IPS-18a (cell line): ENCODE measurements at regions not wholly inside any gene's neighbourhood (a gene's known extent, or its start where the extent isn't known, plus 50 kb on each side); places are given as distances from the start of the nearest gene placed in this dataset.

Source experiments
- H3K27ac ChIP-seq: one replicate; pipeline ENCODE4 v1.5.1; 2013; ENCODE audit warnings: low read length
- H3K27me3 ChIP-seq: one replicate; pipeline ENCODE4 v1.6.1; 2013; ENCODE audit warnings: mild to moderate bottlenecking, low read length; ENCODE audit not compliant: control insufficient read depth, insufficient read depth
- H3K36me3 ChIP-seq: one replicate; pipeline ENCODE4 v1.6.1; 2013; ENCODE audit warnings: low read depth, low read length; ENCODE audit not compliant: control insufficient read depth
- H3K4me1 ChIP-seq: one replicate; pipeline ENCODE4 v1.6.1; 2013; ENCODE audit warnings: low read depth, low read length; ENCODE audit not compliant: control insufficient read depth
- H3K4me3 ChIP-seq: one replicate; pipeline ENCODE4 v1.5.1; 2013; ENCODE audit warnings: low read length
- H3K9ac ChIP-seq: one replicate; pipeline ENCODE4 v1.6.1; 2013; ENCODE audit warnings: mild to moderate bottlenecking, low read length, moderate library complexity
- H3K9me3 ChIP-seq: one replicate; pipeline ENCODE4 v1.6.1; 2013; ENCODE audit warnings: low read depth, low read length; ENCODE audit not compliant: control insufficient read depth

GRCh38 chr21:27691006-27691405 lies 724.1 kb upstream of the ADAMTS5 start:
- Histone ChIP-seq H3K9ac (no peak overlapping the region), H3K36me3 (no peaks in the 10 kb centered on the region), H3K9me3 (peaks cover 3% of the 10 kb centered on the region), H3K4me3 (no peak overlapping the region), H3K4me1 (no peaks in the 10 kb centered on the region), H3K27me3 (no peaks in the 10 kb centered on the region), H3K27ac (no peak overlapping the region)

- Histone ChIP-seq H3K36me3 (no peaks in the 10 kb centered on the region), H3K9ac (no peak overlapping the region), H3K4me1 (no peaks in the 10 kb centered on the region), H3K27me3 (no peaks in the 10 kb centered on the region), H3K4me3 (no peak overlapping the region), H3K27ac (no peak overlapping the region), H3K9me3 (peaks cover 3% of the 10 kb centered on the region)
Observed at GRCh38 chr21:27690426-27690825, 723.5 kb upstream of the ADAMTS5 start.

GRCh38 chr21:27688773-27689172 lies 721.9 kb upstream of the ADAMTS5 start:
- Histone ChIP-seq H3K27ac (no peak overlapping the region), H3K9ac (no peak overlapping the region), H3K4me1 (no peaks in the 10 kb centered on the region), H3K4me3 (no peak overlapping the region), H3K9me3 (peaks cover 3% of the 10 kb centered on the region), H3K27me3 (no peaks in the 10 kb centered on the region), H3K36me3 (no peaks in the 10 kb centered on the region)

GRCh38 chr21:27683292-27683691 lies 716.4 kb upstream of the ADAMTS5 start:
- Histone ChIP-seq H3K27ac (no peak overlapping the region), H3K4me1 (no peaks in the 10 kb centered on the region), H3K27me3 (no peaks in the 10 kb centered on the region), H3K9me3 (peaks cover 3% of the 10 kb centered on the region), H3K36me3 (no peaks in the 10 kb centered on the region), H3K4me3 (no peak overlapping the region), H3K9ac (no peak overlapping the region)

- Histone ChIP-seq H3K27ac (no peak overlapping the region), H3K9ac (no peak overlapping the region), H3K4me3 (no peak overlapping the region), H3K27me3 (no peaks in the 10 kb centered on the region), H3K4me1 (no peaks in the 10 kb centered on the region), H3K9me3 (no peaks in the 10 kb centered on the region), H3K36me3 (no peaks in the 10 kb centered on the region)
Observed at GRCh38 chr21:27681841-27682240, 715.0 kb upstream of the ADAMTS5 start.

- H3K9ac ChIP-seq: no peak overlapping the region
- H3K27me3 ChIP-seq: no peaks in the 10 kb centered on the region
- no peak overlapping the region for H3K4me3 ChIP-seq
- H3K9me3 ChIP-seq: no peaks in the 10 kb centered on the region
- no peak overlapping the region for H3K27ac ChIP-seq
- no peaks in the 10 kb centered on the region for H3K4me1 ChIP-seq
- no peaks in the 10 kb centered on the region for H3K36me3 ChIP-seq
Observed at GRCh38 chr21:27681038-27681437, 714.1 kb upstream of the ADAMTS5 start.

- no peak overlapping the region for H3K9ac ChIP-seq
- no peak overlapping the region for H3K4me3 ChIP-seq
- no peaks in the 10 kb centered on the region for H3K36me3 ChIP-seq
- no peaks in the 10 kb centered on the region for H3K4me1 ChIP-seq
- no peak overlapping the region for H3K27ac ChIP-seq
- H3K9me3 ChIP-seq: no peaks in the 10 kb centered on the region
- H3K27me3 ChIP-seq: no peaks in the 10 kb centered on the region
Observed at GRCh38 chr21:27680181-27680580, 713.3 kb upstream of the ADAMTS5 start.

GRCh38 chr21:27678511-27678910 lies 711.6 kb upstream of the ADAMTS5 start:
- Histone ChIP-seq H3K9me3 (no peaks in the 10 kb centered on the region), H3K9ac (no peak overlapping the region), H3K27ac (no peak overlapping the region), H3K27me3 (no peaks in the 10 kb centered on the region), H3K4me1 (no peaks in the 10 kb centered on the region), H3K36me3 (no peaks in the 10 kb centered on the region), H3K4me3 (no peak overlapping the region)

- Histone ChIP-seq H3K27me3 (no peaks in the 10 kb centered on the region), H3K4me3 (no peak overlapping the region), H3K36me3 (no peaks in the 10 kb centered on the region), H3K4me1 (no peaks in the 10 kb centered on the region), H3K9me3 (no peaks in the 10 kb centered on the region), H3K9ac (no peak overlapping the region), H3K27ac (no peak overlapping the region)
Observed at GRCh38 chr21:27677546-27677945, 710.7 kb upstream of the ADAMTS5 start.

GRCh38 chr21:27675306-27675705 lies 708.4 kb upstream of the ADAMTS5 start:
- no peak overlapping the region for H3K4me3 ChIP-seq
- H3K27me3 ChIP-seq: no peaks in the 10 kb centered on the region
- H3K36me3 ChIP-seq: no peaks in the 10 kb centered on the region
- no peaks in the 10 kb centered on the region for H3K4me1 ChIP-seq
- H3K27ac ChIP-seq: no peak overlapping the region
- H3K9me3 ChIP-seq: no peaks in the 10 kb centered on the region
- H3K9ac ChIP-seq: no peak overlapping the region

GRCh38 chr21:27674041-27674615 lies 707.2 kb upstream of the ADAMTS5 start:
- Histone ChIP-seq H3K4me1 (no peaks in the 10 kb centered on the region), H3K36me3 (no peaks in the 10 kb centered on the region), H3K27ac (no peak overlapping the region)

GRCh38 chr21:27673581-27673980 lies 706.7 kb upstream of the ADAMTS5 start:
- H3K4me3 ChIP-seq: no peak overlapping the region
- no peaks in the 10 kb centered on the region for H3K36me3 ChIP-seq
- no peak overlapping the region for H3K27ac ChIP-seq
- no peaks in the 10 kb centered on the region for H3K9me3 ChIP-seq
- H3K4me1 ChIP-seq: no peaks in the 10 kb centered on the region
- H3K9ac ChIP-seq: no peak overlapping the region
- no peaks in the 10 kb centered on the region for H3K27me3 ChIP-seq

More at GRCh38 chr21:27674041-27674615, 707.2 kb upstream of the ADAMTS5 start:
- H3K9ac ChIP-seq: no peak overlapping the region
- no peak overlapping the region for H3K4me3 ChIP-seq
- H3K27me3 ChIP-seq: no peaks in the 10 kb centered on the region
- H3K9me3 ChIP-seq: no peaks in the 10 kb centered on the region
